ENCODE measurements at regions not wholly inside any gene's neighbourhood (a gene's known extent, or its start where the extent isn't known, plus 50 kb on each side); places are given as distances from the start of the nearest gene placed in this dataset.
"Not testable (repeated sequence)": the region's sequence is repeated elsewhere in the genome, so short reads cannot be mapped to it uniquely, and the experiment has no call there.

GRCh38 chr10:22467393-22467792 lies 122.1 kb downstream of the SPAG6 start:
- DNase-seq = not testable (repeated sequence)

GRCh38 chr10:22468570-22469320 lies 123.4 kb downstream of the SPAG6 start:
- DNase-seq = no peak

- DNase-seq = no peak
These were observed 127.7 kb downstream of the SPAG6 start for GRCh38 chr10:22473044-22473443.

GRCh38 chr10:22473459-22473858 lies 128.2 kb downstream of the SPAG6 start:
- no peak for DNase-seq

- DNase-seq = peak; percentile 26
These were observed 130.6 kb downstream of the SPAG6 start for GRCh38 chr10:22475651-22476600.

GRCh38 chr10:22476601-22477321 lies 131.5 kb downstream of the SPAG6 start:
- no peak for DNase-seq

- DNase-seq = no peak
These were observed 132.3 kb downstream of the SPAG6 start for GRCh38 chr10:22477334-22478287.

- no peak for DNase-seq
These were observed 133.4 kb downstream of the SPAG6 start for GRCh38 chr10:22478555-22479334.

- no peak for DNase-seq
These were observed 134.1 kb downstream of the SPAG6 start for GRCh38 chr10:22479419-22479818.

GRCh38 chr10:22481106-22481505 lies 135.8 kb downstream of the SPAG6 start:
- no peak for DNase-seq

GRCh38 chr10:22481687-22482539 lies 136.6 kb downstream of the SPAG6 start:
- DNase-seq = no peak

- no peak for DNase-seq
These were observed 137.8 kb downstream of the SPAG6 start for GRCh38 chr10:22483132-22483531.
